ENCODE measurements at regions not wholly inside any gene's neighbourhood (a gene's known extent, or its start where the extent isn't known, plus 50 kb on each side); places are given as distances from the start of the nearest gene placed in this dataset.

- DNase-seq = no peak
Measured at GRCh38 chr4:128600410-128600809, 209.1 kb upstream of the JADE1 start.

GRCh38 chr4:128597500-128597899, 212.0 kb upstream of the JADE1 start:
- no peak for DNase-seq

- no peak for DNase-seq
Measured at GRCh38 chr4:128596853-128597252, 212.6 kb upstream of the JADE1 start.

- DNase-seq = no peak
Measured at GRCh38 chr4:128596115-128596514, 213.4 kb upstream of the JADE1 start.

- no peak for DNase-seq
Measured at GRCh38 chr4:128591482-128591881, 218.0 kb upstream of the JADE1 start.

- no peak for DNase-seq
Measured at GRCh38 chr4:128590773-128591172, 218.7 kb upstream of the JADE1 start.

- no peak for DNase-seq
Measured at GRCh38 chr4:128590034-128590740, 219.3 kb upstream of the JADE1 start.

GRCh38 chr4:128589384-128589965, 220.0 kb upstream of the JADE1 start:
- DNase-seq = no peak

- no peak for DNase-seq
Measured at GRCh38 chr4:128587382-128587781, 222.1 kb upstream of the JADE1 start.

- no peak for DNase-seq
Measured at GRCh38 chr4:128583753-128584712, 225.5 kb upstream of the JADE1 start.

GRCh38 chr4:128582427-128582870, 227.1 kb upstream of the JADE1 start:
- no peak for DNase-seq

- no peak for DNase-seq
Measured at GRCh38 chr4:128579154-128579853, 230.2 kb upstream of the JADE1 start.

GRCh38 chr4:128574706-128575105, 234.8 kb upstream of the JADE1 start:
- peak; percentile 57 for DNase-seq

- DNase-seq = no peak
Measured at GRCh38 chr4:128573781-128574508, 235.6 kb upstream of the JADE1 start.

GRCh38 chr4:128572778-128573241, 236.7 kb upstream of the JADE1 start:
- no peak for DNase-seq

GRCh38 chr4:128571747-128572146, 237.8 kb upstream of the JADE1 start:
- DNase-seq = no peak

- DNase-seq = no peak
Measured at GRCh38 chr4:128570387-128570975, 239.0 kb upstream of the JADE1 start.

- DNase-seq = no peak
Measured at GRCh38 chr4:128566693-128567092, 242.8 kb upstream of the JADE1 start.

- DNase-seq = no peak
Measured at GRCh38 chr4:128565565-128566186, 243.8 kb upstream of the JADE1 start.

GRCh38 chr4:128565054-128565453, 244.4 kb upstream of the JADE1 start:
- DNase-seq = no peak

GRCh38 chr4:128564081-128564630, 245.3 kb upstream of the JADE1 start:
- DNase-seq = no peak
